ENCODE measurements at regions not wholly inside any gene's neighbourhood (a gene's known extent, or its start where the extent isn't known, plus 50 kb on each side); places are given as distances from the start of the nearest gene placed in this dataset.

GRCh38 chr13:44148159-44148914 is 225.3 kb upstream of the SERP2 start (continued):
- TF ChIP-seq, protein P1, sequence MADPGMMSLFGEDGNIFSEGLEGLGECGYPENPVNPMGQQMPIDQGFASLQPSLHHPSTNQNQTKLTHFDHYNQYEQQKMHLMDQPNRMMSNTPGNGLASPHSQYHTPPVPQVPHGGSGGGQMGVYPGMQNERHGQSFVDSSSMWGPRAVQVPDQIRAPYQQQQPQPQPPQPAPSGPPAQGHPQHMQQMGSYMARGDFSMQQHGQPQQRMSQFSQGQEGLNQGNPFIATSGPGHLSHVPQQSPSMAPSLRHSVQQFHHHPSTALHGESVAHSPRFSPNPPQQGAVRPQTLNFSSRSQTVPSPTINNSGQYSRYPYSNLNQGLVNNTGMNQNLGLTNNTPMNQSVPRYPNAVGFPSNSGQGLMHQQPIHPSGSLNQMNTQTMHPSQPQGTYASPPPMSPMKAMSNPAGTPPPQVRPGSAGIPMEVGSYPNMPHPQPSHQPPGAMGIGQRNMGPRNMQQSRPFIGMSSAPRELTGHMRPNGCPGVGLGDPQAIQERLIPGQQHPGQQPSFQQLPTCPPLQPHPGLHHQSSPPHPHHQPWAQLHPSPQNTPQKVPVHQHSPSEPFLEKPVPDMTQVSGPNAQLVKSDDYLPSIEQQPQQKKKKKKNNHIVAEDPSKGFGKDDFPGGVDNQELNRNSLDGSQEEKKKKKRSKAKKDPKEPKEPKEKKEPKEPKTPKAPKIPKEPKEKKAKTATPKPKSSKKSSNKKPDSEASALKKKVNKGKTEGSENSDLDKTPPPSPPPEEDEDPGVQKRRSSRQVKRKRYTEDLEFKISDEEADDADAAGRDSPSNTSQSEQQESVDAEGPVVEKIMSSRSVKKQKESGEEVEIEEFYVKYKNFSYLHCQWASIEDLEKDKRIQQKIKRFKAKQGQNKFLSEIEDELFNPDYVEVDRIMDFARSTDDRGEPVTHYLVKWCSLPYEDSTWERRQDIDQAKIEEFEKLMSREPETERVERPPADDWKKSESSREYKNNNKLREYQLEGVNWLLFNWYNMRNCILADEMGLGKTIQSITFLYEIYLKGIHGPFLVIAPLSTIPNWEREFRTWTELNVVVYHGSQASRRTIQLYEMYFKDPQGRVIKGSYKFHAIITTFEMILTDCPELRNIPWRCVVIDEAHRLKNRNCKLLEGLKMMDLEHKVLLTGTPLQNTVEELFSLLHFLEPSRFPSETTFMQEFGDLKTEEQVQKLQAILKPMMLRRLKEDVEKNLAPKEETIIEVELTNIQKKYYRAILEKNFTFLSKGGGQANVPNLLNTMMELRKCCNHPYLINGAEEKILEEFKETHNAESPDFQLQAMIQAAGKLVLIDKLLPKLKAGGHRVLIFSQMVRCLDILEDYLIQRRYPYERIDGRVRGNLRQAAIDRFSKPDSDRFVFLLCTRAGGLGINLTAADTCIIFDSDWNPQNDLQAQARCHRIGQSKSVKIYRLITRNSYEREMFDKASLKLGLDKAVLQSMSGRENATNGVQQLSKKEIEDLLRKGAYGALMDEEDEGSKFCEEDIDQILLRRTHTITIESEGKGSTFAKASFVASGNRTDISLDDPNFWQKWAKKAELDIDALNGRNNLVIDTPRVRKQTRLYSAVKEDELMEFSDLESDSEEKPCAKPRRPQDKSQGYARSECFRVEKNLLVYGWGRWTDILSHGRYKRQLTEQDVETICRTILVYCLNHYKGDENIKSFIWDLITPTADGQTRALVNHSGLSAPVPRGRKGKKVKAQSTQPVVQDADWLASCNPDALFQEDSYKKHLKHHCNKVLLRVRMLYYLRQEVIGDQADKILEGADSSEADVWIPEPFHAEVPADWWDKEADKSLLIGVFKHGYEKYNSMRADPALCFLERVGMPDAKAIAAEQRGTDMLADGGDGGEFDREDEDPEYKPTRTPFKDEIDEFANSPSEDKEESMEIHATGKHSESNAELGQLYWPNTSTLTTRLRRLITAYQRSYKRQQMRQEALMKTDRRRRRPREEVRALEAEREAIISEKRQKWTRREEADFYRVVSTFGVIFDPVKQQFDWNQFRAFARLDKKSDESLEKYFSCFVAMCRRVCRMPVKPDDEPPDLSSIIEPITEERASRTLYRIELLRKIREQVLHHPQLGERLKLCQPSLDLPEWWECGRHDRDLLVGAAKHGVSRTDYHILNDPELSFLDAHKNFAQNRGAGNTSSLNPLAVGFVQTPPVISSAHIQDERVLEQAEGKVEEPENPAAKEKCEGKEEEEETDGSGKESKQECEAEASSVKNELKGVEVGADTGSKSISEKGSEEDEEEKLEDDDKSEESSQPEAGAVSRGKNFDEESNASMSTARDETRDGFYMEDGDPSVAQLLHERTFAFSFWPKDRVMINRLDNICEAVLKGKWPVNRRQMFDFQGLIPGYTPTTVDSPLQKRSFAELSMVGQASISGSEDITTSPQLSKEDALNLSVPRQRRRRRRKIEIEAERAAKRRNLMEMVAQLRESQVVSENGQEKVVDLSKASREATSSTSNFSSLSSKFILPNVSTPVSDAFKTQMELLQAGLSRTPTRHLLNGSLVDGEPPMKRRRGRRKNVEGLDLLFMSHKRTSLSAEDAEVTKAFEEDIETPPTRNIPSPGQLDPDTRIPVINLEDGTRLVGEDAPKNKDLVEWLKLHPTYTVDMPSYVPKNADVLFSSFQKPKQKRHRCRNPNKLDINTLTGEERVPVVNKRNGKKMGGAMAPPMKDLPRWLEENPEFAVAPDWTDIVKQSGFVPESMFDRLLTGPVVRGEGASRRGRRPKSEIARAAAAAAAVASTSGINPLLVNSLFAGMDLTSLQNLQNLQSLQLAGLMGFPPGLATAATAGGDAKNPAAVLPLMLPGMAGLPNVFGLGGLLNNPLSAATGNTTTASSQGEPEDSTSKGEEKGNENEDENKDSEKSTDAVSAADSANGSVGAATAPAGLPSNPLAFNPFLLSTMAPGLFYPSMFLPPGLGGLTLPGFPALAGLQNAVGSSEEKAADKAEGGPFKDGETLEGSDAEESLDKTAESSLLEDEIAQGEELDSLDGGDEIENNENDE (IDR thresholded peaks at IDR 0.05; ENCODE audit: insufficient replicate concordance, low read length): no peak
- TF ChIP-seq RNF2 (IDR thresholded peaks at IDR 0.05; ENCODE audit: borderline replicate concordance, low read depth, low read length, missing control alignments, poor library complexity, severe bottlenecking): no peak
- TF ChIP-seq SP4 (IDR thresholded peaks at IDR 0.05; ENCODE audit: low read length): no peak
- no peak for TF ChIP-seq E2F6 (IDR thresholded peaks at IDR 0.05)
- TF ChIP-seq CHD1 (IDR thresholded peaks at IDR 0.05; ENCODE audit: low read depth, low read length): no peak
- no peak for TF ChIP-seq EP300 (IDR thresholded peaks at IDR 0.05; ENCODE audit: borderline replicate concordance in 1 of 2, low read depth in 2 of 2, low read length in 2 of 2)
- no peak for TF ChIP-seq CEBPB (IDR thresholded peaks at IDR 0.05; ENCODE audit: low read depth, low read length)
- TF ChIP-seq KDM4A (IDR thresholded peaks at IDR 0.05; ENCODE audit: low read depth, low read length, severe bottlenecking): no peak
